Peyer's patch (tissue), 4 donors: ENCODE measurements at regions not wholly inside any gene's neighbourhood (a gene's known extent, or its start where the extent isn't known, plus 50 kb on each side); places are given as distances from the start of the nearest gene placed in this dataset.

ENCODE experiments used
- POLR2A ChIP-seq, 2 donors: fragments of 450-650 bp; IDR thresholded peaks; one replicate each; pipeline ENCODE4 v1.5.1; 2017; ENCODE audit warnings: antibody characterized with exemption in 2 of 2, mild to moderate bottlenecking in 2 of 2, moderate library complexity in 2 of 2
- TF ChIP-seq, protein P1 (sequence below), 6 experiments: fragments of 450-650 bp in 4 of 6; fragments of 200-600 bp in 2 of 6; sonication (generic) in 1 of 6; IDR thresholded peaks; one replicate each; pipeline ENCODE4 v1.5.1; 2017 to 2019; ENCODE audit warnings: antibody characterized with exemption in 6 of 6, mild to moderate bottlenecking in 3 of 6, moderate library complexity in 1 of 6

DNA sequence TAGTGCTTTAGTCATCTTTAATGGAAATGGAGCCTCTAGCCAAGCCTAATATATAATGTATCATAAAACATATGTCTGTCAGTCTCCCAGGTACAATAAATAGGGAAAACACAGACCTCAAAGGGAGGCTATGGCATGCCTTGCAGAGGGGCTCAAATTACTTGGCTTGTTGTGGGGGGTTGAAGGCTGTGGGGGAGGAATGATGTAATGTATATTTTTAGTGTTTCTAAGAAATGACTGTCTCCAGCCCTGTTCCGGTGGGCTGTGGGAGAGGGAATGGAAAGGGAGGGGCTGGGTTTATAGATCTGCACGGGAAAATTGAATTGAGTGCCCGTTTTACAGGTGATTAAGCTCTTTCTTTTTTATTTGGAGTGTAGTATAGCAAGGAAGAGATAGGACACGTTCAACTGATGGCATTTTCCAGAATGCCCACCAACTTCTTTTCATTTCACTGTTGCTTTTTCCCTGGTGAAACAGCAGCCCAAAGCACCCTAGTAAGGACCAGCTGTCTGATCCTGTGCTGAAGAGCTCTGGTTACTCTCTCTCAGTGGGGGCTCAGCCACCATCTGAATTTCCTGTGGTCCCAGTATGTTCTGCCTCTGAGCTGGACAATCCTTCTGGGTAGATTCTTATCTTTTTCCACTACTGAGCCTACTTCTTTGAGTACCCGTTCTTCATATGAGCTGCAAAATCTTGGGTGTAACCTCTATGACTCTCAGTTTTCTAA, 220.7 kb upstream of the CASK start:
- no peak for TF ChIP-seq POLR2A (IDR thresholded peaks at IDR 0.05)
- TF ChIP-seq, protein P1, sequence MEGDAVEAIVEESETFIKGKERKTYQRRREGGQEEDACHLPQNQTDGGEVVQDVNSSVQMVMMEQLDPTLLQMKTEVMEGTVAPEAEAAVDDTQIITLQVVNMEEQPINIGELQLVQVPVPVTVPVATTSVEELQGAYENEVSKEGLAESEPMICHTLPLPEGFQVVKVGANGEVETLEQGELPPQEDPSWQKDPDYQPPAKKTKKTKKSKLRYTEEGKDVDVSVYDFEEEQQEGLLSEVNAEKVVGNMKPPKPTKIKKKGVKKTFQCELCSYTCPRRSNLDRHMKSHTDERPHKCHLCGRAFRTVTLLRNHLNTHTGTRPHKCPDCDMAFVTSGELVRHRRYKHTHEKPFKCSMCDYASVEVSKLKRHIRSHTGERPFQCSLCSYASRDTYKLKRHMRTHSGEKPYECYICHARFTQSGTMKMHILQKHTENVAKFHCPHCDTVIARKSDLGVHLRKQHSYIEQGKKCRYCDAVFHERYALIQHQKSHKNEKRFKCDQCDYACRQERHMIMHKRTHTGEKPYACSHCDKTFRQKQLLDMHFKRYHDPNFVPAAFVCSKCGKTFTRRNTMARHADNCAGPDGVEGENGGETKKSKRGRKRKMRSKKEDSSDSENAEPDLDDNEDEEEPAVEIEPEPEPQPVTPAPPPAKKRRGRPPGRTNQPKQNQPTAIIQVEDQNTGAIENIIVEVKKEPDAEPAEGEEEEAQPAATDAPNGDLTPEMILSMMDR (IDR thresholded peaks at IDR 0.05), result no peak
